ENCODE measurements at regions not wholly inside any gene's neighbourhood (a gene's known extent, or its start where the extent isn't known, plus 50 kb on each side); places are given as distances from the start of the nearest gene placed in this dataset.

GRCh38 chr10:6780008-6780677 is 200.1 kb upstream of the PRKCQ start:
- H3K4me1 ChIP-seq (ENCODE audit: control insufficient read depth in 1 of 2, insufficient read depth in 2 of 2, low read length in 2 of 2), result peaks cover 0 to 31% of the 10 kb centered on the region in 2 experiments; a peak in 2 of 4 replicates
- H3K4me3 ChIP-seq (replicated peaks in 1 of 2; ENCODE audit: low read depth in 1 of 2, low read length in 2 of 2), result no peak overlapping the region
- no peaks in the 10 kb centered on the region for H3K27me3 ChIP-seq (ENCODE audit: insufficient read depth, low read length)
- H3K27ac ChIP-seq (ENCODE audit: low read depth, low read length), result no peak overlapping the region
- no peak overlapping the region for H3K4me2 ChIP-seq (ENCODE audit: low read length)
- CTCF ChIA-PET, result no interaction called here
- intact Hi-C loops (cut with micrococcal nuclease), result no loop called here
- no peak overlapping the region for H2AFZ ChIP-seq (ENCODE audit: low read depth, low read length, poor library complexity, severe bottlenecking)
- no peaks in the 10 kb centered on the region for H3K36me3 ChIP-seq (ENCODE audit: control insufficient read depth in 1 of 2, insufficient read depth in 2 of 2, low read length in 2 of 2)
- TF ChIP-seq TCF7L2 (IDR thresholded peaks at IDR 0.05; ENCODE audit: borderline replicate concordance, extremely low read depth, insufficient read depth, insufficient read length) (no peak), ZFX (IDR thresholded peaks at IDR 0.05) (no peak), ZBTB33 (IDR thresholded peaks at IDR 0.05; ENCODE audit: extremely low read depth, insufficient replicate concordance, low read length) (no peak), CEBPB (IDR thresholded peaks at IDR 0.05; ENCODE audit: low read depth) (no peak), RAD21 (IDR thresholded peaks at IDR 0.05; ENCODE audit: low read depth) (no peak), YY1 (IDR thresholded peaks at IDR 0.05; ENCODE audit: extremely low read depth, insufficient replicate concordance, low read depth, low read length) (no peak), POLR2A (IDR thresholded peaks at IDR 0.05; ENCODE audit: borderline replicate concordance, extremely low read depth, insufficient read depth, insufficient read length) (no peak), SRF (IDR thresholded peaks at IDR 0.05; ENCODE audit: low read depth) (no peak), FOSL1 (IDR thresholded peaks at IDR 0.05; ENCODE audit: low read depth) (no peak), EZH2phosphoT487 (IDR thresholded peaks at IDR 0.05; ENCODE audit: borderline replicate concordance) (no peak), MAX (IDR thresholded peaks at IDR 0.05) (no peak), SIN3A (IDR thresholded peaks at IDR 0.05; ENCODE audit: low read depth) (no peak), CBX3 (IDR thresholded peaks at IDR 0.05; ENCODE audit: low read depth) (no peak), CTCF (IDR thresholded peaks at IDR 0.05 in 2 of 3, conservative IDR thresholded peaks at IDR 0.05 in 1 of 3; ENCODE audit: borderline replicate concordance in 1 of 3, insufficient read depth in 1 of 3, low read depth in 2 of 3, low read length in 2 of 3) (no peak), ATF3 (IDR thresholded peaks at IDR 0.05) (no peak), ELF1 (IDR thresholded peaks at IDR 0.05; ENCODE audit: borderline replicate concordance, low read depth) (no peak), ZNF274 (IDR thresholded peaks at IDR 0.05; ENCODE audit: low read depth, low read length) (no peak), REST (IDR thresholded peaks at IDR 0.05; ENCODE audit: low read depth) (no peak), JUND (IDR thresholded peaks at IDR 0.05) (no peak)
- H3K79me2 ChIP-seq (ENCODE audit: insufficient read depth, low read length), result no peaks in the 10 kb centered on the region
- no TSS peak for BruUV-seq (replicated peaks)
- no peaks in the 10 kb centered on the region for H3K9me3 ChIP-seq (ENCODE audit: control insufficient read depth in 1 of 2, insufficient read depth in 1 of 2, low read depth in 1 of 2, low read length in 2 of 2)
- POLR2A ChIA-PET, result no interaction called here
- DNase-seq (ENCODE audit: low read depth, low spot score), result no peak
- ATAC-seq, result no peak
- RAD21 ChIA-PET (ENCODE audit: low non-redundant PET in 1 of 2, low total read pairs in 2 of 2, uncharacterized antibody in 2 of 2, unreplicated experiment in 2 of 2), result no interaction called here
- H4K20me1 ChIP-seq (ENCODE audit: insufficient read depth), result no peaks in the 10 kb centered on the region
- H3K9me2 ChIP-seq (ENCODE audit: insufficient read depth), result no peaks in the 10 kb centered on the region
- H3K9ac ChIP-seq (ENCODE audit: low read length), result no peak overlapping the region

Data from HCT116 (cell line).